Smooth muscle cell (in vitro differentiated cells): ENCODE measurements at regions not wholly inside any gene's neighbourhood (a gene's known extent, or its start where the extent isn't known, plus 50 kb on each side); places are given as distances from the start of the nearest gene placed in this dataset.

Experiments
- DNase-seq: peaks from one replicate; lab custom pipeline; 2025; ENCODE audit not compliant: unreplicated experiment; lab: John Stamatoyannopoulos, UW
- H2AFZ ChIP-seq: fragments of 200-600 bp; sonication (generic); 2 replicates; pipeline ENCODE4 v1.6.0; 2016; ENCODE audit warnings: antibody characterized with exemption, low read depth, mild to moderate bottlenecking
- H3F3A ChIP-seq: fragments of 200-600 bp; sonication (generic); 2 replicates; pipeline ENCODE4 v1.6.0; 2017; ENCODE audit warnings: antibody characterized with exemption, low read depth
- H3K27ac ChIP-seq: fragments of 200-600 bp; sonication (generic); 2 replicates; pipeline ENCODE4 v1.5.1; 2016; ENCODE audit warnings: low read depth, mild to moderate bottlenecking
- H3K27me3 ChIP-seq: fragments of 200-600 bp; sonication (generic); 2 replicates; pipeline ENCODE4 v1.6.1; 2016; ENCODE audit warnings: low read depth, mild to moderate bottlenecking
- H3K36me3 ChIP-seq: fragments of 200-600 bp; sonication (generic); 2 replicates; pipeline ENCODE4 v1.5.1; 2016; ENCODE audit warnings: low read depth
- H3K4me1 ChIP-seq: fragments of 200-600 bp; sonication (generic); 2 replicates; pipeline ENCODE4 v1.5.1; 2016; ENCODE audit warnings: low read depth
- H3K4me2 ChIP-seq: fragments of 200-600 bp; sonication (generic); 2 replicates; pipeline ENCODE4 v1.6.0; 2016; ENCODE audit warnings: mild to moderate bottlenecking
- H3K4me3 ChIP-seq: fragments of 200-600 bp; sonication (generic); 2 replicates; pipeline ENCODE4 v1.5.1; 2016; ENCODE audit warnings: mild to moderate bottlenecking
- H3K79me2 ChIP-seq: fragments of 200-600 bp; sonication (generic); 2 replicates; pipeline ENCODE4 v1.6.0; 2016; ENCODE audit warnings: low read depth, mild to moderate bottlenecking
- H3K9ac ChIP-seq: fragments of 200-600 bp; sonication (generic); 2 replicates; pipeline ENCODE4 v1.6.0; 2016; ENCODE audit warnings: low read depth
- H3K9me3 ChIP-seq: fragments of 200-600 bp; sonication (generic); replicated peaks from 2 replicates; pipeline ENCODE4 v1.5.1; 2016; ENCODE audit warnings: low read depth
- H4K20me1 ChIP-seq: fragments of 200-600 bp; sonication (generic); 2 replicates; pipeline ENCODE4 v1.6.0; 2016; ENCODE audit warnings: low read depth
- CTCF ChIP-seq: fragments of 200-600 bp; sonication (generic); IDR thresholded peaks from 2 replicates; pipeline ENCODE4 v1.5.1; 2017; ENCODE audit warnings: borderline replicate concordance, mild to moderate bottlenecking, antibody characterized with exemption; ENCODE audit not compliant: insufficient read depth, poor library complexity, severe bottlenecking
- WGBS: methylation state at CpG from one replicate; pipeline ENCODE4 v1.1.7; 2016; ENCODE audit warnings: low lambda C conversion rate; 5-methylcytosine and 5-hydroxymethylcytosine counted together

GRCh38 chr11:116062490-116063171, 558.4 kb upstream of the CADM1 start:
- H3K9me3 ChIP-seq, result no peaks in the 10 kb centered on the region
- H3K36me3 ChIP-seq, result no peaks in the 10 kb centered on the region
- H3K4me3 ChIP-seq, result no peak overlapping the region
- WGBS, result 34% methylated on average over 11 of the region's 11 CpGs
- no peak for DNase-seq
- H3F3A ChIP-seq, result no peaks in the 10 kb centered on the region
- H4K20me1 ChIP-seq, result no peaks in the 10 kb centered on the region
- no peak overlapping the region for H3K4me2 ChIP-seq
- H3K27ac ChIP-seq, result no peak overlapping the region
- H3K27me3 ChIP-seq, result no peaks in the 10 kb centered on the region
- no peaks in the 10 kb centered on the region for H3K79me2 ChIP-seq
- H3K4me1 ChIP-seq, result no peaks in the 10 kb centered on the region
- TF ChIP-seq CTCF, result no peak
- no peak overlapping the region for H2AFZ ChIP-seq
- no peak overlapping the region for H3K9ac ChIP-seq

- Histone ChIP-seq H3K4me1 (no peaks in the 10 kb centered on the region), H3K4me2 (no peak overlapping the region), H3K9me3 (no peaks in the 10 kb centered on the region), H3K36me3 (no peaks in the 10 kb centered on the region), H3K79me2 (no peaks in the 10 kb centered on the region), H2AFZ (no peak overlapping the region), H3K27ac (no peak overlapping the region), H3K27me3 (no peaks in the 10 kb centered on the region), H3K4me3 (no peak overlapping the region), H3K9ac (no peak overlapping the region), H3F3A (no peaks in the 10 kb centered on the region), H4K20me1 (no peaks in the 10 kb centered on the region)
- TF ChIP-seq CTCF, result no peak
- DNase-seq, result no peak
- 88% methylated on average over 4 of the region's 4 CpGs for WGBS
These were observed 557.9 kb upstream of the CADM1 start for GRCh38 chr11:116062129-116062489.

GRCh38 chr11:116061322-116061721, 557.1 kb upstream of the CADM1 start:
- Histone ChIP-seq H3K79me2 (no peaks in the 10 kb centered on the region), H3K9ac (no peak overlapping the region), H4K20me1 (no peaks in the 10 kb centered on the region), H3K9me3 (no peaks in the 10 kb centered on the region), H3K4me2 (no peak overlapping the region), H3K4me1 (no peaks in the 10 kb centered on the region), H3K4me3 (no peak overlapping the region), H3K27ac (no peak overlapping the region), H2AFZ (no peak overlapping the region), H3K27me3 (no peaks in the 10 kb centered on the region), H3F3A (no peaks in the 10 kb centered on the region), H3K36me3 (no peaks in the 10 kb centered on the region)
- DNase-seq, result no peak
- 94% methylated on average over 4 of the region's 4 CpGs for WGBS
- TF ChIP-seq CTCF, result no peak

- no peak overlapping the region for H3K4me3 ChIP-seq
- H3K9me3 ChIP-seq, result no peaks in the 10 kb centered on the region
- no peaks in the 10 kb centered on the region for H3K4me1 ChIP-seq
- WGBS, result 52% methylated on average over 2 of the region's 2 CpGs
- no peak overlapping the region for H3K9ac ChIP-seq
- H4K20me1 ChIP-seq, result no peaks in the 10 kb centered on the region
- no peak overlapping the region for H3K4me2 ChIP-seq
- no peaks in the 10 kb centered on the region for H3K36me3 ChIP-seq
- H3K27ac ChIP-seq, result no peak overlapping the region
- DNase-seq, result no peak
- H2AFZ ChIP-seq, result no peak overlapping the region
- TF ChIP-seq CTCF, result no peak
- no peaks in the 10 kb centered on the region for H3K79me2 ChIP-seq
- H3K27me3 ChIP-seq, result peaks cover 5% of the 10 kb centered on the region
- H3F3A ChIP-seq, result no peaks in the 10 kb centered on the region
These were observed 555.7 kb upstream of the CADM1 start for GRCh38 chr11:116059919-116060318.
